ENCODE measurements at regions not wholly inside any gene's neighbourhood (a gene's known extent, or its start where the extent isn't known, plus 50 kb on each side); places are given as distances from the start of the nearest gene placed in this dataset.

- Histone ChIP-seq H3K27ac (no peak overlapping the region), H3K4me3 (no peak overlapping the region)
- DNase-seq (ENCODE audit: low spot score) = no peak
Measured at GRCh38 chr12:19597167-19598026, 158.1 kb downstream of the AEBP2 start.

GRCh38 chr12:19605720-19606119 is 166.4 kb downstream of the AEBP2 start:
- Histone ChIP-seq H3K27ac (no peak overlapping the region), H3K27me3 (no peaks in the 10 kb centered on the region), H3K4me1 (no peaks in the 10 kb centered on the region), H3K9me3 (peaks cover 0 to under 1% of the 10 kb centered on the region in 2 donors), H3K4me3 (no peak overlapping the region), H3K36me3 (no peaks in the 10 kb centered on the region)
- no peak for TF ChIP-seq CTCF (IDR thresholded peaks at IDR 0.05)
- no peak for DNase-seq (ENCODE audit: low spot score)

More at GRCh38 chr12:19597167-19598026, 158.1 kb downstream of the AEBP2 start:
- Histone ChIP-seq H3K4me1 (no peaks in the 10 kb centered on the region), H3K27me3 (no peaks in the 10 kb centered on the region), H3K36me3 (no peaks in the 10 kb centered on the region), H3K9me3 (no peaks in the 10 kb centered on the region)
- TF ChIP-seq CTCF (IDR thresholded peaks at IDR 0.05) = no peak

GRCh38 chr12:19608039-19608438 is 168.7 kb downstream of the AEBP2 start:
- H3K27me3 ChIP-seq = no peaks in the 10 kb centered on the region
- H3K4me1 ChIP-seq = no peaks in the 10 kb centered on the region
- DNase-seq (ENCODE audit: low spot score) = no peak
- peaks cover 0 to 7% of the 10 kb centered on the region in 2 donors for H3K9me3 ChIP-seq
- TF ChIP-seq CTCF (IDR thresholded peaks at IDR 0.05) = no peak
- H3K4me3 ChIP-seq = no peak overlapping the region
- no peaks in the 10 kb centered on the region for H3K36me3 ChIP-seq
- H3K27ac ChIP-seq = no peak overlapping the region

GRCh38 chr12:19613051-19613535 is 173.8 kb downstream of the AEBP2 start:
- H3K36me3 ChIP-seq = no peaks in the 10 kb centered on the region
- H3K9me3 ChIP-seq = peaks cover 0 to 7% of the 10 kb centered on the region in 2 donors
- H3K4me1 ChIP-seq = no peaks in the 10 kb centered on the region
- TF ChIP-seq CTCF (IDR thresholded peaks at IDR 0.05) = no peak
- H3K4me3 ChIP-seq = no peak overlapping the region
- no peak for DNase-seq (ENCODE audit: low spot score)
- no peak overlapping the region for H3K27ac ChIP-seq
- H3K27me3 ChIP-seq = no peaks in the 10 kb centered on the region

DNA sequence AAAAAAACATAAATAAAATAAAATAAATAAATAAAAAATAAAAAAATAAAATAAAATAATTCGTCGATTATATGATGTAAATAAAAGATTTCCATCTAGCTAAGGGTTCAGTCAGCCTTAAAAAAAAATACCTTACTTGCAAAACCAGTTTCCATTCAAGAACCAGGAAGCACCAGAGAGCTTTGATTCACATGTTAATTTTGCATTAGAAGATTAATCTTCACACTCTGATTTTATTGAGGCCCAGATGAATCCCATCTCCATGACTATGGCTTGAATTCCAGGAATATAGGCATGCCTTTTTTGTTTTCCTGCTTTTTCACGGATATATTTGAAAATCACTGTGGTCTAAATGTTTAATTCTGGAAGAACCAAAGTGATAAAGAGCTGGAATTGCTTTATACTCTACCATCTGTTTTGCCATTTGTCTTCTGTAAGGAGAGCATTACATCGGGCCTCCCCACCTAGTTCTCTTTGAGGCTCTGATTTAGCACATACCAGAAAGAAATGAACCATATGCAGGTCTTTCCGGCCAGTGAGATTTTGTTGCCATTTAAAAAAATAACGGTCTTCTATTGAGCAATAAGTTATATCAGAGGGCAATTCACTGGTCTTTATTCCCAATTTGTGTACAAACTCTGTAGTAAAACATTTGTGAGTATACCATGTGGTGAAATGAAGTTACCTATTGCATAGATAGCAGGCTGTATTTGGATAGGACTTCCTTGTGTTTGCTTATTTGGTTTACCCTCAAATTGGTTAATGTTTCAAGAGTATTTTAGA is 175.5 kb downstream of the AEBP2 start:
- no peak for TF ChIP-seq CTCF (IDR thresholded peaks at IDR 0.05)
- DNase-seq (ENCODE audit: low spot score) = no peak
- H3K27me3 ChIP-seq = no peaks in the 10 kb centered on the region
- H3K4me1 ChIP-seq = no peaks in the 10 kb centered on the region
- H3K27ac ChIP-seq = no peak overlapping the region
- peaks cover 0 to 7% of the 10 kb centered on the region in 2 donors for H3K9me3 ChIP-seq
- no peak overlapping the region for H3K4me3 ChIP-seq
- no peaks in the 10 kb centered on the region for H3K36me3 ChIP-seq
